Neural cell (in vitro differentiated cells): ENCODE measurements at regions not wholly inside any gene's neighbourhood (a gene's known extent, or its start where the extent isn't known, plus 50 kb on each side); places are given as distances from the start of the nearest gene placed in this dataset.

Source experiments
- H2AFZ ChIP-seq: fragments of 200-600, 300-800 bp; sonication (generic), shearing (Covaris generic); 2 replicates; pipeline ENCODE4 v1.6.0; 2014; ENCODE audit warnings: low read depth, mild to moderate bottlenecking, antibody characterized with exemption, low read length, moderate library complexity
- H3F3A ChIP-seq: fragments of 200-600 bp; shearing (Covaris generic); 2 replicates; pipeline ENCODE4 v1.6.1; 2016; ENCODE audit warnings: mild to moderate bottlenecking, moderate library complexity, mixed read lengths, antibody characterized with exemption, low read length; ENCODE audit not compliant: insufficient read depth, poor library complexity, severe bottlenecking
- H3K27ac ChIP-seq: fragments of 200-600, 300-800 bp; sonication (generic), shearing (Covaris generic); 2 replicates; pipeline ENCODE4 v1.5.1; 2014; ENCODE audit warnings: mild to moderate bottlenecking, low read length, moderate library complexity
- H3K27me3 ChIP-seq: fragments of 300-800, 200-600 bp; sonication (generic), shearing (Covaris generic); 2 replicates; pipeline ENCODE4 v1.6.0; 2014; ENCODE audit warnings: mild to moderate bottlenecking, low read depth, low read length, moderate library complexity; ENCODE audit not compliant: insufficient read depth
- H3K36me3 ChIP-seq: fragments of 300-800, 200-600 bp; sonication (generic), shearing (Covaris generic); 2 replicates; pipeline ENCODE4 v1.5.1; 2014; ENCODE audit warnings: mild to moderate bottlenecking, antibody characterized with exemption, low read length, moderate library complexity; ENCODE audit not compliant: insufficient read depth
- H3K4me2 ChIP-seq: fragments of 300-800, 200-600 bp; sonication (generic), shearing (Covaris generic); 2 replicates; pipeline ENCODE4 v1.6.0; 2014; ENCODE audit warnings: mild to moderate bottlenecking, low read length
- H3K4me3 ChIP-seq: fragments of 300-800, 200-600 bp; sonication (generic), shearing (Covaris generic); 2 replicates; pipeline ENCODE4 v1.5.1; 2014; ENCODE audit warnings: mild to moderate bottlenecking, low read length, moderate library complexity
- H3K79me2 ChIP-seq: fragments of 200-600 bp; shearing (Covaris generic); replicated peaks from 2 replicates; pipeline ENCODE4 v1.6.0; 2014; ENCODE audit warnings: mild to moderate bottlenecking, low read length, moderate library complexity; ENCODE audit not compliant: insufficient read depth
- H3K9ac ChIP-seq: fragments of 300-800, 200-600 bp; sonication (generic), shearing (Covaris generic); 2 replicates; pipeline ENCODE4 v1.6.1; 2016; ENCODE audit warnings: mild to moderate bottlenecking, low read length, mixed read lengths
- H3K9me2 ChIP-seq: fragments of 200-600 bp; shearing (Covaris generic); 2 replicates; pipeline ENCODE4 v1.6.1; 2016; ENCODE audit warnings: mild to moderate bottlenecking, low read length, mixed read lengths; ENCODE audit not compliant: insufficient read depth
- H3K9me3 ChIP-seq: fragments of 200-600, 300-800 bp; sonication (generic), shearing (Covaris generic); 2 replicates; pipeline ENCODE4 v1.6.1; 2016; ENCODE audit warnings: mild to moderate bottlenecking, mixed run types, low read length, moderate library complexity, mixed read lengths
- H4K20me1 ChIP-seq: fragments of 200-600 bp; shearing (Covaris generic); 2 replicates; pipeline ENCODE4 v1.6.1; 2016; ENCODE audit warnings: mild to moderate bottlenecking, mixed run types; ENCODE audit not compliant: insufficient read depth
- EP300 ChIP-seq: fragments of 450-650 bp; conservative IDR thresholded peaks from 2 replicates; pipeline ENCODE4 v1.6.1; 2014; ENCODE audit warnings: antibody characterized with exemption, mild to moderate bottlenecking, moderate library complexity; ENCODE audit not compliant: poor library complexity, severe bottlenecking
- EZH2 ChIP-seq: fragments of 200-600, 300-800 bp; shearing (Covaris generic), sonication (generic); IDR thresholded peaks from 2 replicates; pipeline ENCODE4 v1.6.1; 2014; ENCODE audit warnings: antibody characterized with exemption, low read length, borderline replicate concordance, mild to moderate bottlenecking; ENCODE audit not compliant: insufficient read depth, poor library complexity, severe bottlenecking
- MXI1 ChIP-seq: fragments of 450-650 bp; conservative IDR thresholded peaks from 2 replicates; pipeline ENCODE4 v1.6.1; 2014; ENCODE audit warnings: antibody characterized with exemption, mild to moderate bottlenecking; ENCODE audit not compliant: poor library complexity, severe bottlenecking
- POLR2AphosphoS5 ChIP-seq: IDR thresholded peaks from 2 replicates; pipeline ENCODE4 v1.6.1; 2012
- RAD21 ChIP-seq: fragments of 450-650 bp; conservative IDR thresholded peaks from 2 replicates; pipeline ENCODE4 v1.6.1; 2014; ENCODE audit warnings: antibody characterized with exemption, mild to moderate bottlenecking, moderate library complexity
- SMC3 ChIP-seq: fragments of 450-650 bp; conservative IDR thresholded peaks from 2 replicates; pipeline ENCODE4 v1.6.1; 2014; ENCODE audit warnings: antibody characterized with exemption, mild to moderate bottlenecking, moderate library complexity; ENCODE audit not compliant: poor library complexity
- TAF1 ChIP-seq: IDR thresholded peaks from 2 replicates; pipeline ENCODE4 v1.6.1; 2012; ENCODE audit warnings: low read depth
- TF ChIP-seq, protein P1 (sequence below): fragments of 450-650 bp; IDR thresholded peaks from 2 replicates; pipeline ENCODE4 v1.5.1; 2014; ENCODE audit warnings: antibody characterized with exemption, mild to moderate bottlenecking, moderate library complexity; ENCODE audit not compliant: poor library complexity, severe bottlenecking
- TF ChIP-seq, protein P2 (sequence below): IDR thresholded peaks from 2 replicates; pipeline ENCODE4 v1.6.1; 2012; ENCODE audit warnings: borderline replicate concordance

DNA sequence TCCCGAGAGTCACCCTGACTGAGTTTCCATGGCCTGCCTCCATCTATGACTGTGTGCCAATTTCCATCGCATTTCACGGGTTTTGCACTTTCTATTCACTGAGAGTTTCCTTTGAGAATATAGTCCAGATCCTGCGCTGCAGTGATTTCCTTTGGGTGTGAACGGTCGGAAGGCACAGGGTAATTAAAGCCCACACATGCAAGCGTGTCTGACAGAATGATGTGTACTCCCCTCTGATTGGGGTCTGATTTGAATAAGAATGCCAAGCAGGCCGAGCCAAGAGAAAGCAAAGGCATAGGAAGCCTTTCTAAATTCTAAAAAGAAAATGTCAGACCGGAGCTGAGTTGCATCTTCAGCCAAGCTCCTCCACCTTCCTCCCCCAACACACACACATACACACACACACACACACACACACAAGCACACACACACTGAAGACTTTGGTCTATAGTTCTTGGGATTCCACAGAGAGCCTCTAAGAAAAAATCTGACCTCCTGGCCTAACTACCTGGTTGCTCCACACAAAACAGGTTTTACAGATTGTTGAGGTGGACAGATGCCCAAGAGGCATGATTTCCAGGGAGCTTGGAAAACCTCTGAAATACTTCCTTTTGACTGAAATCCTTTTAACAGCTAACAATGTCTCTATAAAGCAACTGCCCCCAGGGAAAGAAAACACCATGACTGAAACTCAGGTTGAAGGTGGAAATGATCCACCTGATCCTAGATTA, 59.7 kb upstream of the LRRN1 start:
- H2AFZ ChIP-seq = no peak overlapping the region
- peak overlapping the region; percentile 5 for H3K4me3 ChIP-seq
- H3K9ac ChIP-seq = no peak overlapping the region
- H3K27me3 ChIP-seq = no peaks in the 10 kb centered on the region
- no peaks in the 10 kb centered on the region for H3K79me2 ChIP-seq
- H3F3A ChIP-seq = no peaks in the 10 kb centered on the region
- H3K36me3 ChIP-seq = no peaks in the 10 kb centered on the region
- TF ChIP-seq, protein P1, sequence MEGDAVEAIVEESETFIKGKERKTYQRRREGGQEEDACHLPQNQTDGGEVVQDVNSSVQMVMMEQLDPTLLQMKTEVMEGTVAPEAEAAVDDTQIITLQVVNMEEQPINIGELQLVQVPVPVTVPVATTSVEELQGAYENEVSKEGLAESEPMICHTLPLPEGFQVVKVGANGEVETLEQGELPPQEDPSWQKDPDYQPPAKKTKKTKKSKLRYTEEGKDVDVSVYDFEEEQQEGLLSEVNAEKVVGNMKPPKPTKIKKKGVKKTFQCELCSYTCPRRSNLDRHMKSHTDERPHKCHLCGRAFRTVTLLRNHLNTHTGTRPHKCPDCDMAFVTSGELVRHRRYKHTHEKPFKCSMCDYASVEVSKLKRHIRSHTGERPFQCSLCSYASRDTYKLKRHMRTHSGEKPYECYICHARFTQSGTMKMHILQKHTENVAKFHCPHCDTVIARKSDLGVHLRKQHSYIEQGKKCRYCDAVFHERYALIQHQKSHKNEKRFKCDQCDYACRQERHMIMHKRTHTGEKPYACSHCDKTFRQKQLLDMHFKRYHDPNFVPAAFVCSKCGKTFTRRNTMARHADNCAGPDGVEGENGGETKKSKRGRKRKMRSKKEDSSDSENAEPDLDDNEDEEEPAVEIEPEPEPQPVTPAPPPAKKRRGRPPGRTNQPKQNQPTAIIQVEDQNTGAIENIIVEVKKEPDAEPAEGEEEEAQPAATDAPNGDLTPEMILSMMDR = no peak
- TF ChIP-seq POLR2AphosphoS5 = no peak
- TF ChIP-seq, protein P2, sequence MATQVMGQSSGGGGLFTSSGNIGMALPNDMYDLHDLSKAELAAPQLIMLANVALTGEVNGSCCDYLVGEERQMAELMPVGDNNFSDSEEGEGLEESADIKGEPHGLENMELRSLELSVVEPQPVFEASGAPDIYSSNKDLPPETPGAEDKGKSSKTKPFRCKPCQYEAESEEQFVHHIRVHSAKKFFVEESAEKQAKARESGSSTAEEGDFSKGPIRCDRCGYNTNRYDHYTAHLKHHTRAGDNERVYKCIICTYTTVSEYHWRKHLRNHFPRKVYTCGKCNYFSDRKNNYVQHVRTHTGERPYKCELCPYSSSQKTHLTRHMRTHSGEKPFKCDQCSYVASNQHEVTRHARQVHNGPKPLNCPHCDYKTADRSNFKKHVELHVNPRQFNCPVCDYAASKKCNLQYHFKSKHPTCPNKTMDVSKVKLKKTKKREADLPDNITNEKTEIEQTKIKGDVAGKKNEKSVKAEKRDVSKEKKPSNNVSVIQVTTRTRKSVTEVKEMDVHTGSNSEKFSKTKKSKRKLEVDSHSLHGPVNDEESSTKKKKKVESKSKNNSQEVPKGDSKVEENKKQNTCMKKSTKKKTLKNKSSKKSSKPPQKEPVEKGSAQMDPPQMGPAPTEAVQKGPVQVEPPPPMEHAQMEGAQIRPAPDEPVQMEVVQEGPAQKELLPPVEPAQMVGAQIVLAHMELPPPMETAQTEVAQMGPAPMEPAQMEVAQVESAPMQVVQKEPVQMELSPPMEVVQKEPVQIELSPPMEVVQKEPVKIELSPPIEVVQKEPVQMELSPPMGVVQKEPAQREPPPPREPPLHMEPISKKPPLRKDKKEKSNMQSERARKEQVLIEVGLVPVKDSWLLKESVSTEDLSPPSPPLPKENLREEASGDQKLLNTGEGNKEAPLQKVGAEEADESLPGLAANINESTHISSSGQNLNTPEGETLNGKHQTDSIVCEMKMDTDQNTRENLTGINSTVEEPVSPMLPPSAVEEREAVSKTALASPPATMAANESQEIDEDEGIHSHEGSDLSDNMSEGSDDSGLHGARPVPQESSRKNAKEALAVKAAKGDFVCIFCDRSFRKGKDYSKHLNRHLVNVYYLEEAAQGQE = no peak
- TF ChIP-seq EZH2 = no peak
- TF ChIP-seq RAD21 = no peak
- TF ChIP-seq MXI1 = no peak
- TF ChIP-seq TAF1 = no peak
- no peak for TF ChIP-seq EP300
- TF ChIP-seq SMC3 = no peak
- H3K9me3 ChIP-seq = no peaks in the 10 kb centered on the region
- H3K27ac ChIP-seq = no peak overlapping the region
- H4K20me1 ChIP-seq = no peaks in the 10 kb centered on the region
- no peak overlapping the region for H3K4me2 ChIP-seq
- H3K9me2 ChIP-seq = no peaks in the 10 kb centered on the region

DNA sequence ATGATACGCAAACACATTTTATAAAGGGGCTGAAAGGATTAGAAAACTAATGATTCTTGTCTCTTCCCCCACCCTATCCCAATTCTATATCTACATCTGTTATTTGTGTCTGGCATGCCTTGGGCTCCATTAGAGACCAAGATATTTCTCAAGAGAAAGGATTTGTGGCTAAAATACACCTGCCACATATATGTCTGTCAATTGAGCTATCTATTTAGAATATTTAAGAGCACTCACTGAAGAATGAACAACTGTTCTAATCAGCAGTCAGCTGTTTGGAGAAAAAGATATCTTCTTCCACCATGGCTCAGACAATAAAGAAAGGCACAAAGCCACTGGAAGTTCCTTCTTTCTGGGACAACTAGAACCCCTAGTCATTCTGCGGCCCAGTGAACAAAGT, 61.7 kb upstream of the LRRN1 start:
- Histone ChIP-seq H3K4me3 (no peak overlapping the region), H3K79me2 (no peaks in the 10 kb centered on the region), H3K9me3 (no peaks in the 10 kb centered on the region), H3K4me2 (no peak overlapping the region), H3F3A (no peaks in the 10 kb centered on the region), H3K9ac (no peak overlapping the region), H3K36me3 (no peaks in the 10 kb centered on the region), H3K9me2 (no peaks in the 10 kb centered on the region), H4K20me1 (no peaks in the 10 kb centered on the region), H3K27ac (no peak overlapping the region), H3K27me3 (no peaks in the 10 kb centered on the region), H2AFZ (no peak overlapping the region)
- TF ChIP-seq POLR2AphosphoS5 (no peak), EZH2 (no peak)
